CD4-positive, alpha-beta T cell (primary cell): ENCODE measurements at regions not wholly inside any gene's neighbourhood (a gene's known extent, or its start where the extent isn't known, plus 50 kb on each side); places are given as distances from the start of the nearest gene placed in this dataset.

Experiments
- ATAC-seq: fragments of 200-7000 bp; cut with Tn5 transposase; one replicate; pipeline ENCODE4 v1.10.0; 2022; ENCODE audit warnings: mild to moderate bottlenecking; ENCODE audit not compliant: poor library complexity
- CTCF ChIA-PET: fragments of 350-600 bp; sonication (Branson Sonifier 250); formaldehyde crosslinking; loops from one replicate; lab custom pipeline; 2021; ENCODE audit warnings: antibody characterized with exemption, inconsistent platforms; lab: Charles Lee
- POLR2A ChIA-PET: fragments of 350-600 bp; sonication (Branson Sonifier 250); formaldehyde crosslinking; loops from one replicate; lab custom pipeline; 2021; ENCODE audit warnings: antibody characterized with exemption, inconsistent platforms; lab: Charles Lee
- DNase-seq, 14 experiments: peaks; one replicate each; pipeline ENCODE4 v3.0.0-alpha.2; 2013 to 2020; ENCODE audit warnings: mixed read lengths in 2 of 14
- H3K27ac ChIP-seq, 2 donors: one replicate each; pipeline versions ENCODE4 v1.5.1 to v1.7.0; 2013; ENCODE audit warnings: low read length in 2 of 2, low read depth in 1 of 2, mild to moderate bottlenecking in 1 of 2
- H3K27me3 ChIP-seq, 2 experiments: 1 replicate in 1 of 2; 2 replicates in 1 of 2; pipeline versions ENCODE4 v1.6.1 to v1.7.0; 2013; ENCODE audit warnings: low read length in 2 of 2, control low read depth in 1 of 2, mild to moderate bottlenecking in 1 of 2, moderate library complexity in 1 of 2; ENCODE audit not compliant: insufficient read depth in 2 of 2, control insufficient read depth in 1 of 2
- H3K36me3 ChIP-seq: one replicate; pipeline ENCODE4 v1.6.1; 2013; ENCODE audit warnings: low read length, control low read depth; ENCODE audit not compliant: insufficient read depth
- H3K4me1 ChIP-seq: one replicate; pipeline ENCODE4 v1.6.1; 2013; ENCODE audit warnings: low read length, control low read depth; ENCODE audit not compliant: insufficient read depth
- H3K4me3 ChIP-seq: one replicate; pipeline ENCODE4 v1.5.1; 2013; ENCODE audit warnings: mild to moderate bottlenecking, low read length, moderate library complexity
- H3K9me3 ChIP-seq, 2 experiments: 1 replicate in 1 of 2; 2 replicates in 1 of 2; pipeline versions ENCODE4 v1.6.1 to v1.7.0; 2013; ENCODE audit warnings: low read length in 2 of 2, mild to moderate bottlenecking in 2 of 2, control low read depth in 1 of 2, moderate library complexity in 1 of 2; ENCODE audit not compliant: control insufficient read depth in 1 of 2, insufficient read depth in 1 of 2
- H3K27ac Mint-ChIP-seq: one replicate; pipeline ENCODE4 v1.8.0; 2020; ENCODE audit warnings: mixed read lengths
- H3K27me3 Mint-ChIP-seq: one replicate; pipeline ENCODE4 v1.8.0; 2021; ENCODE audit warnings: mixed read lengths
- H3K36me3 Mint-ChIP-seq: one replicate; pipeline ENCODE4 v1.8.0; 2021; ENCODE audit warnings: low read depth, mixed read lengths
- H3K4me1 Mint-ChIP-seq: one replicate; pipeline ENCODE4 v1.8.0; 2021; ENCODE audit warnings: low read depth, mixed read lengths
- H3K4me3 Mint-ChIP-seq: one replicate; pipeline ENCODE4 v1.8.0; 2020; ENCODE audit warnings: mild to moderate bottlenecking, mixed read lengths
- H3K9me3 Mint-ChIP-seq: one replicate; pipeline ENCODE4 v1.8.0; 2020; ENCODE audit warnings: mixed read lengths
- CTCF ChIP-seq: fragments of 200-600 bp; IDR thresholded peaks from one replicate; pipeline ENCODE4 v1.8.0; 2022; ENCODE audit warnings: antibody characterized with exemption, mild to moderate bottlenecking
- intact Hi-C, 2 experiments: fragments of 100-400 bp; cut with DNase I in 1 of 2; cut with micrococcal nuclease in 1 of 2; formaldehyde crosslinking; loops; one replicate each; pipeline versions ENCODE4 v1.15.1 to v1.9.0; 2023 to 2025; cut with DNase I, micrococcal nuclease

- ChIA-PET CTCF (no interaction called here), POLR2A (no interaction called here)
- Mint-ChIP-seq H3K4me1 (no peaks in the 10 kb centered on the region), H3K27ac (no peak overlapping the region), H3K9me3 (no peaks in the 10 kb centered on the region), H3K27me3 (no peaks in the 10 kb centered on the region), H3K4me3 (no peak overlapping the region), H3K36me3 (no peaks in the 10 kb centered on the region)
- H3K4me3 ChIP-seq, result no peak overlapping the region
- H3K27ac ChIP-seq, result no peak overlapping the region
- no peak for TF ChIP-seq CTCF
- H3K27me3 ChIP-seq, result no peaks in the 10 kb centered on the region
- H3K36me3 ChIP-seq, result no peaks in the 10 kb centered on the region
- no peaks in the 10 kb centered on the region for H3K4me1 ChIP-seq
- ATAC-seq (no peak), DNase-seq (no peak)
- H3K9me3 ChIP-seq, result no peaks in the 10 kb centered on the region
- intact Hi-C loops, result no loop called here
Measured at GRCh38 chr1:218568962-218569550, 223.9 kb downstream of the TGFB2 start.

- Histone ChIP-seq H3K36me3 (no peaks in the 10 kb centered on the region), H3K27ac (no peak overlapping the region), H3K27me3 (no peaks in the 10 kb centered on the region), H3K4me1 (no peaks in the 10 kb centered on the region), H3K9me3 (no peaks in the 10 kb centered on the region), H3K4me3 (no peak overlapping the region)
- Mint-ChIP-seq H3K27ac (no peak overlapping the region), H3K4me1 (no peaks in the 10 kb centered on the region), H3K27me3 (no peaks in the 10 kb centered on the region), H3K4me3 (no peak overlapping the region), H3K36me3 (no peaks in the 10 kb centered on the region), H3K9me3 (no peaks in the 10 kb centered on the region)
- intact Hi-C loops, result no loop called here
- DNase-seq (no peak), ATAC-seq (no peak)
- ChIA-PET POLR2A (no interaction called here), CTCF (no interaction called here)
- no peak for TF ChIP-seq CTCF
Measured at GRCh38 chr1:218570456-218570855, 225.3 kb downstream of the TGFB2 start.

GRCh38 chr1:218571491-218571890 lies 226.4 kb downstream of the TGFB2 start:
- ChIA-PET POLR2A (no interaction called here), CTCF (no interaction called here)
- H3K4me1 ChIP-seq, result no peaks in the 10 kb centered on the region
- no peak overlapping the region for H3K27ac Mint-ChIP-seq
- H3K4me3 Mint-ChIP-seq, result no peak overlapping the region
- DNase-seq, result no peak
- H3K4me3 ChIP-seq, result no peak overlapping the region
- H3K9me3 ChIP-seq, result no peaks in the 10 kb centered on the region
- H3K4me1 Mint-ChIP-seq, result no peaks in the 10 kb centered on the region
- no peaks in the 10 kb centered on the region for H3K27me3 ChIP-seq
- TF ChIP-seq CTCF, result no peak
- no peak for ATAC-seq
- H3K36me3 ChIP-seq, result no peaks in the 10 kb centered on the region
- no peaks in the 10 kb centered on the region for H3K9me3 Mint-ChIP-seq
- H3K36me3 Mint-ChIP-seq, result no peaks in the 10 kb centered on the region
- no peak overlapping the region for H3K27ac ChIP-seq
- intact Hi-C loops, result no loop called here
- no peaks in the 10 kb centered on the region for H3K27me3 Mint-ChIP-seq
